Inferior parietal cortex (tissue), 1 donor: ENCODE measurements at regions not wholly inside any gene's neighbourhood (a gene's known extent, or its start where the extent isn't known, plus 50 kb on each side); places are given as distances from the start of the nearest gene placed in this dataset.
A peak's percentile ranks its signal among the peaks of the same experiment; 100 is the strongest.
"Not testable (repeated sequence)": the region's sequence is repeated elsewhere in the genome, so short reads cannot be mapped to it uniquely, and the experiment has no call there.

Experiments
- DNase-seq: peaks from one replicate; pipeline ENCODE4 v3.0.0-alpha.2; 2016; ENCODE audit errors: extremely low spot score

GRCh38 chr20:52008874-52009273 lies 182.7 kb downstream of the ZFP64 start:
- DNase-seq: no peak

- DNase-seq: peak; percentile 21
Measured at GRCh38 chr20:52004715-52005114, 186.9 kb downstream of the ZFP64 start.

- DNase-seq: no peak
Measured at GRCh38 chr20:52004018-52004417, 187.6 kb downstream of the ZFP64 start.

- no peak for DNase-seq
Measured at GRCh38 chr20:52003415-52003814, 188.2 kb downstream of the ZFP64 start.

- DNase-seq: no peak
Measured at GRCh38 chr20:52001999-52002666, 189.4 kb downstream of the ZFP64 start.

- not testable (repeated sequence) for DNase-seq
Measured at GRCh38 chr20:51997281-51997936, 194.2 kb downstream of the ZFP64 start.

GRCh38 chr20:51995551-51995951 lies 193.2 kb upstream of the SALL4 start:
- DNase-seq: no peak

- no peak for DNase-seq
Measured at GRCh38 chr20:51994751-51995417, 192.6 kb upstream of the SALL4 start.

GRCh38 chr20:51987812-51988211 lies 185.5 kb upstream of the SALL4 start:
- DNase-seq: no peak

- no peak for DNase-seq
Measured at GRCh38 chr20:51985013-51985415, 182.7 kb upstream of the SALL4 start.

- no peak for DNase-seq
Measured at GRCh38 chr20:51980277-51980676, 178.0 kb upstream of the SALL4 start.

- no peak for DNase-seq
Measured at GRCh38 chr20:51979226-51979625, 176.9 kb upstream of the SALL4 start.

- DNase-seq: no peak
Measured at GRCh38 chr20:51978070-51978501, 175.8 kb upstream of the SALL4 start.

GRCh38 chr20:51972056-51972455 lies 169.7 kb upstream of the SALL4 start:
- DNase-seq: no peak

- DNase-seq: no peak
Measured at GRCh38 chr20:51970858-51971257, 168.5 kb upstream of the SALL4 start.

GRCh38 chr20:51969191-51969590 lies 166.9 kb upstream of the SALL4 start:
- DNase-seq: no peak

- DNase-seq: no peak
Measured at GRCh38 chr20:51968151-51968550, 165.8 kb upstream of the SALL4 start.

GRCh38 chr20:51966296-51966971 lies 164.1 kb upstream of the SALL4 start:
- peak; percentile 68 for DNase-seq

GRCh38 chr20:51961964-51962761 lies 159.8 kb upstream of the SALL4 start:
- no peak for DNase-seq

GRCh38 chr20:51960047-51960675 lies 157.8 kb upstream of the SALL4 start:
- no peak for DNase-seq

GRCh38 chr20:51959066-51959542 lies 156.8 kb upstream of the SALL4 start:
- no peak for DNase-seq
